ENCODE measurements at regions not wholly inside any gene's neighbourhood (a gene's known extent, or its start where the extent isn't known, plus 50 kb on each side); places are given as distances from the start of the nearest gene placed in this dataset.

- TF ChIP-seq CTCF (IDR thresholded peaks at IDR 0.05; ENCODE audit: insufficient read depth, low read length) (no peak), REST (IDR thresholded peaks at IDR 0.05; ENCODE audit: insufficient replicate concordance, low read depth) (no peak), POLR2AphosphoS5 (IDR thresholded peaks at IDR 0.05; ENCODE audit: low read depth) (no peak)
Observed at GRCh38 chr1:199178646-199179045, 539.8 kb downstream of the PTPRC start.

Measured in HL-60 (cell line).